Hepatocyte (in vitro differentiated cells): ENCODE measurements at regions not wholly inside any gene's neighbourhood (a gene's known extent, or its start where the extent isn't known, plus 50 kb on each side); places are given as distances from the start of the nearest gene placed in this dataset.

Experiments
- CTCF ChIP-seq: fragments of 200-600 bp; sonication (generic); IDR thresholded peaks from 2 replicates; pipeline ENCODE4 v1.5.1; 2016; ENCODE audit warnings: antibody characterized with exemption, mild to moderate bottlenecking; ENCODE audit not compliant: poor library complexity
- EZH2 ChIP-seq: fragments of 200-600 bp; sonication (generic); IDR thresholded peaks from 2 replicates; pipeline ENCODE4 v1.6.1; 2016; ENCODE audit warnings: antibody characterized with exemption, mild to moderate bottlenecking, borderline replicate concordance

GRCh38 chr4:57789666-57790065, 679.5 kb upstream of the IGFBP7 start:
- TF ChIP-seq CTCF (no peak), EZH2 (no peak)
